WI38 (cell line): ENCODE measurements at regions not wholly inside any gene's neighbourhood (a gene's known extent, or its start where the extent isn't known, plus 50 kb on each side); places are given as distances from the start of the nearest gene placed in this dataset.

Experiments used
- H3K4me3 ChIP-seq: 2 replicates; pipeline ENCODE4 v1.5.1; 2011; ENCODE audit warnings: low read depth, mild to moderate bottlenecking, control low read depth, low read length
- CTCF ChIP-seq: IDR thresholded peaks from 2 replicates; pipeline ENCODE4 v1.5.1; 2012; ENCODE audit warnings: low read depth, mild to moderate bottlenecking, control low read depth, low read length

- TF ChIP-seq CTCF = no peak
Measured at GRCh38 chr14:87286826-87287225, 706.2 kb downstream of the GALC start.

GRCh38 chr14:87286191-87286590 lies 706.8 kb downstream of the GALC start:
- H3K4me3 ChIP-seq = no peak overlapping the region
- no peak for TF ChIP-seq CTCF

More at GRCh38 chr14:87286826-87287225, 706.2 kb downstream of the GALC start:
- no peak overlapping the region for H3K4me3 ChIP-seq

- H3K4me3 ChIP-seq = no peak overlapping the region
- TF ChIP-seq CTCF = no peak
Measured at GRCh38 chr14:87285506-87285905, 707.5 kb downstream of the GALC start.

DNA sequence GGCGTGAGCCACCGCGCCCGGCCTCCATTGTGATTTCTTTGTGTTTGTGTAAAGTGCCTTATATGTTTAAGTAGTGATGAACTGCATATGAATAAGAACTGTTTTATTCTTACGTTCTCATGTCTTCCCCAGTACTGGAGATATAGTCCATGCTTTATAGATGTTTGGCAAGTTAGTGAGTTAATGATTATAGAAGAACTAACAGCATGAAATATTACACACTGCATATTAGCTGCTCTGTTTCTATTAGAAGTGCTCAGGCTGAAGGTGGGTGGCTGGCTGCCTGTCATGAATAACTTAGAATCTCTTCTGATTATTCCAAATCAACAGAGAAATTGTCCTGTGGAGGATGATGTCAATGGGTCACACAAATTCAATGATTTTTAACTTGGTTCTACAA lies 709.4 kb downstream of the GALC start:
- no peak for TF ChIP-seq CTCF
- H3K4me3 ChIP-seq = no peak overlapping the region

DNA sequence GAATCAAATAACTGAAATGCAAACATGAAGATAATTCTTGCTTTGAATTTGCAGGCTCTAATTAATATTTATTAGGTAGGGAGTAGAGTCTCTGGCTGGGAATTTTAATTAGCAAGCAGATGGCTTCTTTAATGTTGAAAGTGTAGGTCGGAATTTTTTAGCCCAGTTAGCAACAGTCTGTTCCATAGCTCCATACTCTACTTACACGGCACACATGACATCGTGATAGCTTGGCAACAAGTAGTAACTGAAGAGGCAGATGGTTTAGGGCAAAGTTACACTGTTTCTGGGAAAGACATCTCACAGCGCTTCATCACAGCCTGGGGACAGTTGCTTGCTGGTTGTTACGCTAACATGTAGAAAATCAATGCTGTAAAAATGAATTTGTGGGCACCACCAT lies 710.7 kb downstream of the GALC start:
- no peak for TF ChIP-seq CTCF
- H3K4me3 ChIP-seq = no peak overlapping the region

- no peak overlapping the region for H3K4me3 ChIP-seq
- no peak for TF ChIP-seq CTCF
Measured at GRCh38 chr14:87278415-87278814, 714.6 kb downstream of the GALC start.

- no peak overlapping the region for H3K4me3 ChIP-seq
- TF ChIP-seq CTCF = no peak
Measured at GRCh38 chr14:87271331-87271730, 721.7 kb downstream of the GALC start.
